H1 (cell line): ENCODE measurements at regions not wholly inside any gene's neighbourhood (a gene's known extent, or its start where the extent isn't known, plus 50 kb on each side); places are given as distances from the start of the nearest gene placed in this dataset.

ENCODE experiments used
- CTCF ChIA-PET: fragments of 300-600 bp; sonication (Branson Sonifier 250); formaldehyde crosslinking; loops from one replicate; lab custom pipeline; 2021; ENCODE audit not compliant: partially characterized antibody; lab: Charles Lee
- POLR2A ChIA-PET: fragments of 300-600 bp; sonication (Branson Sonifier 250); formaldehyde crosslinking; loops from one replicate; lab custom pipeline; 2021; ENCODE audit warnings: inconsistent platforms; ENCODE audit not compliant: partially characterized antibody; lab: Charles Lee
- DNase-seq, 2 experiments: peaks; one replicate each; pipeline versions ENCODE4 v3.0.0 to v3.0.0-alpha.2; 2010 to 2022; ENCODE audit warnings: low spot score in 2 of 2, low read depth in 1 of 2, mixed read lengths in 1 of 2
- FAIRE-seq: peaks from 2 replicates; lab custom pipeline; 2011; peaks lifted over from hg19 to GRCh38; lab: Jason Lieb, UNC
- H2AFZ ChIP-seq: 2 replicates; pipeline ENCODE4 v1.8.1; 2012; ENCODE audit warnings: low read length, inconsistent platforms
- H2AK5ac ChIP-seq: 2 replicates; pipeline ENCODE4 v1.6.1; 2013; ENCODE audit warnings: low read depth, low read length
- H2BK120ac ChIP-seq: replicated peaks from 2 replicates; pipeline ENCODE3; 2013; ENCODE audit warnings: low read depth, low read length, inconsistent platforms
- H2BK12ac ChIP-seq: 2 replicates; pipeline ENCODE4 v1.6.1; 2013; ENCODE audit warnings: low read depth, low read length
- H2BK15ac ChIP-seq: 2 replicates; pipeline ENCODE4 v1.6.1; 2013; ENCODE audit warnings: low read length
- H2BK20ac ChIP-seq: 2 replicates; pipeline ENCODE4 v1.6.1; 2013; ENCODE audit warnings: low read length
- H2BK5ac ChIP-seq: 2 replicates; pipeline ENCODE4 v1.6.1; 2013; ENCODE audit warnings: low read depth, low read length
- H3K14ac ChIP-seq: 2 replicates; pipeline ENCODE4 v1.6.1; 2013; ENCODE audit warnings: inconsistent platforms; ENCODE audit not compliant: insufficient read length
- H3K18ac ChIP-seq: 2 replicates; pipeline ENCODE4 v1.6.1; 2013; ENCODE audit warnings: low read length; ENCODE audit errors: extremely low read depth
- H3K23ac ChIP-seq: 2 replicates; pipeline ENCODE4 v1.6.1; 2013; ENCODE audit warnings: inconsistent platforms; ENCODE audit not compliant: insufficient read length
- H3K23me2 ChIP-seq: 2 replicates; pipeline ENCODE4 v1.6.1; 2013; ENCODE audit warnings: low read depth, low read length
- H3K27ac ChIP-seq: 2 replicates; pipeline ENCODE4 v1.6.1; 2011; ENCODE audit warnings: low read depth, low read length, inconsistent platforms
- H3K27me3 ChIP-seq, 4 experiments: replicated peaks in 1 of 4; 1 replicate in 1 of 4; 2 replicates in 3 of 4; pipeline versions ENCODE4 v1.6.1 to v1.8.1; 2011 to 2013; ENCODE audit warnings: low read length in 3 of 4, mild to moderate bottlenecking in 3 of 4, inconsistent platforms in 2 of 4, mixed read lengths in 2 of 4, moderate library complexity in 1 of 4; ENCODE audit not compliant: control insufficient read depth in 3 of 4, insufficient read depth in 3 of 4; ENCODE audit errors: extremely low read depth in 1 of 4
- H3K36me3 ChIP-seq, 4 experiments: 2 replicates each; pipeline versions ENCODE4 v1.6.1 to v1.8.1; 2011 to 2013; ENCODE audit warnings: mild to moderate bottlenecking in 4 of 4, low read length in 3 of 4, moderate library complexity in 2 of 4, control low read depth in 1 of 4, inconsistent platforms in 1 of 4; ENCODE audit not compliant: insufficient read depth in 4 of 4, control insufficient read depth in 2 of 4
- H3K4ac ChIP-seq: replicated peaks from 2 replicates; pipeline ENCODE3; 2013; ENCODE audit warnings: low read length, low read depth, mixed read lengths, inconsistent platforms; ENCODE audit not compliant: insufficient read length
- H3K4me1 ChIP-seq, 4 experiments: replicated peaks in 1 of 4; 1 replicate in 1 of 4; 2 replicates in 3 of 4; pipeline versions ENCODE4 v1.6.1 to v1.8.1; 2011 to 2013; ENCODE audit warnings: low read length in 3 of 4, inconsistent platforms in 2 of 4, mixed read lengths in 1 of 4; ENCODE audit not compliant: insufficient read depth in 4 of 4, control insufficient read depth in 3 of 4
- H3K4me2 ChIP-seq, 2 experiments: 2 replicates each; pipeline versions ENCODE4 v1.6.1 to v1.8.1; 2011 to 2013; ENCODE audit warnings: low read depth in 2 of 2, low read length in 2 of 2, control low read depth in 1 of 2, inconsistent platforms in 1 of 2, mild to moderate bottlenecking in 1 of 2; ENCODE audit not compliant: insufficient read depth in 1 of 2
- H3K4me3 ChIP-seq, 4 experiments: fragments of 200-600, 300-600 bp in 1 of 4; sonication (generic), shearing (Covaris generic), sonication (Bioruptor Twin) in 1 of 4; 2 replicates each; pipeline versions ENCODE4 v1.5.1 to v1.8.1; 2011 to 2016; ENCODE audit warnings: low read length in 4 of 4, low read depth in 3 of 4, control low read depth in 2 of 4, inconsistent platforms in 2 of 4, mild to moderate bottlenecking in 2 of 4, mixed read lengths in 1 of 4, moderate library complexity in 1 of 4; ENCODE audit not compliant: insufficient read depth in 2 of 4; ENCODE audit errors: extremely low read depth in 1 of 4
- H3K56ac ChIP-seq: replicated peaks from 2 replicates; pipeline ENCODE3; 2013; ENCODE audit warnings: low read depth, mild to moderate bottlenecking, mixed read lengths, low read length, inconsistent platforms; ENCODE audit not compliant: insufficient read length
- H3K79me1 ChIP-seq: 2 replicates; pipeline ENCODE4 v1.6.1; 2013; ENCODE audit warnings: low read depth, low read length, control low read depth
- H3K79me2 ChIP-seq, 2 experiments: 2 replicates each; pipeline versions ENCODE4 v1.6.1 to v1.8.1; 2012 to 2013; ENCODE audit warnings: low read length in 2 of 2, mild to moderate bottlenecking in 2 of 2, inconsistent platforms in 1 of 2; ENCODE audit not compliant: insufficient read depth in 2 of 2, control insufficient read depth in 1 of 2
- H3K9ac ChIP-seq, 4 experiments: replicated peaks in 1 of 4; 1 replicate in 1 of 4; 2 replicates in 3 of 4; pipeline versions ENCODE4 v1.6.1 to v1.8.1; 2011 to 2013; ENCODE audit warnings: low read depth in 3 of 4, low read length in 3 of 4, control low read depth in 2 of 4, mild to moderate bottlenecking in 2 of 4, moderate library complexity in 2 of 4, inconsistent platforms in 1 of 4; ENCODE audit errors: extremely low read depth in 1 of 4
- H3K9me3 ChIP-seq, 2 experiments: 2 replicates each; pipeline versions ENCODE4 v1.6.1 to v1.8.1; 2012 to 2013; ENCODE audit warnings: mild to moderate bottlenecking in 2 of 2, moderate library complexity in 2 of 2, control low read depth in 1 of 2, inconsistent platforms in 1 of 2, low read depth in 1 of 2, low read length in 1 of 2, mixed read lengths in 1 of 2; ENCODE audit not compliant: insufficient read depth in 2 of 2
- H4K20me1 ChIP-seq, 2 experiments: replicated peaks in 1 of 2; 2 replicates each; pipeline versions ENCODE3 to v1.8.1; 2011 to 2013; ENCODE audit warnings: inconsistent platforms in 2 of 2, low read length in 2 of 2, mild to moderate bottlenecking in 1 of 2; ENCODE audit not compliant: insufficient read depth in 2 of 2, control insufficient read depth in 1 of 2
- H4K5ac ChIP-seq: 2 replicates; pipeline ENCODE4 v1.6.1; 2013; ENCODE audit warnings: low read length, low read depth, mixed read lengths, inconsistent platforms; ENCODE audit not compliant: insufficient read length
- H4K8ac ChIP-seq: 2 replicates; pipeline ENCODE4 v1.8.0; 2013; ENCODE audit warnings: mild to moderate bottlenecking, moderate library complexity, low read length, inconsistent platforms; ENCODE audit not compliant: insufficient read depth; ENCODE audit errors: extremely low read depth
- H4K91ac ChIP-seq: replicated peaks from 2 replicates; pipeline ENCODE3; 2013; ENCODE audit warnings: low read length, mixed read lengths, inconsistent platforms; ENCODE audit not compliant: insufficient read length
- SP1 ChIP-seq: IDR thresholded peaks from 2 replicates; pipeline ENCODE4 v1.6.1; 2011; ENCODE audit warnings: low read depth, low read length
- whole genome bisulfite sequencing, 2 experiments: shearing (Covaris generic) in 1 of 2; methylation state at CpG; one replicate each; pipeline versions ENCODE4 v1.1.6 to v1.1.7; 2013 to 2015; ENCODE audit warnings: low lambda C conversion rate in 2 of 2, mixed read lengths in 2 of 2, inconsistent platforms in 1 of 2, low coverage in 1 of 2, missing lambda C conversion rate in 1 of 2; ENCODE audit not compliant: insufficient replicate concordance in 2 of 2, insufficient coverage in 1 of 2, insufficient read length in 1 of 2; ENCODE audit errors: extremely low coverage in 1 of 2, missing lambda C conversion rate in 1 of 2; 5-methylcytosine and 5-hydroxymethylcytosine counted together

DNA sequence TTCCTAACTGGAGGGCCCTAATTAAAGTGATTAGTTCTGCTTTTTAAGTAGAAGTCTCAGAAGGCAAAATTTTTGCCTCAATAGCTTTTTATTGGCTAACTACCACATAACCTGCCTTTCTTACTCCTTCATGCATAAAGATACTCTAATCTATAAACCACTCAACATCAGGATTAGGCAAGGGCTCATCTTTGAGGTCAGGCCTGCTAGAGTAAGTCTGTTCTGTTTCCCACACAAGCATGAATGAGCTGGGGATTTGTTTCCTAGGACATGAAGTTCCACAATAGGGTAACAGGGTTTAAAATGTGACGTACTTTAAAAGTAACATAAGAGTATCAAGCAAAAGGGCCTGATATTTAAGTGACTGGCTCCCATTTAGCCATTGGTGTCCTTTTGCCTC is 522.7 kb upstream of the TYRP1 start:
- H3K4me2 ChIP-seq = no peak overlapping the region
- no peaks in the 10 kb centered on the region for H3K79me1 ChIP-seq
- H3K27me3 ChIP-seq = no peaks in the 10 kb centered on the region
- H2BK5ac ChIP-seq = no peak overlapping the region
- no peaks in the 10 kb centered on the region for H3K4me1 ChIP-seq
- H3K23ac ChIP-seq = no peak overlapping the region
- POLR2A ChIA-PET = no interaction called here
- H3K56ac ChIP-seq = no peak overlapping the region
- H3K18ac ChIP-seq = no peak overlapping the region
- H3K4ac ChIP-seq = no peak overlapping the region
- no peak overlapping the region for H2BK120ac ChIP-seq
- no peaks in the 10 kb centered on the region for H3K23me2 ChIP-seq
- H3K4me3 ChIP-seq = no peak overlapping the region
- no peak for TF ChIP-seq SP1
- no peak overlapping the region for H2BK20ac ChIP-seq
- no peak overlapping the region for H3K14ac ChIP-seq
- no peak overlapping the region for H4K91ac ChIP-seq
- H2BK15ac ChIP-seq = no peak overlapping the region
- no peak for DNase-seq
- no peaks in the 10 kb centered on the region for H3K79me2 ChIP-seq
- no peak overlapping the region for H3K9ac ChIP-seq
- no peaks in the 10 kb centered on the region for H3K36me3 ChIP-seq
- no peak overlapping the region for H4K8ac ChIP-seq
- FAIRE-seq = no peak
- no peak overlapping the region for H2AK5ac ChIP-seq
- H4K5ac ChIP-seq = no peak overlapping the region
- no peaks in the 10 kb centered on the region for H4K20me1 ChIP-seq
- no peak overlapping the region for H3K27ac ChIP-seq
- 86% methylated on average over 1 of the region's 1 CpG; no CpG with 5 or more reads in 1 of the 2 experiments for WGBS, 2 experiments
- H3K9me3 ChIP-seq = no peaks in the 10 kb centered on the region
- no peak overlapping the region for H2AFZ ChIP-seq
- no peak overlapping the region for H2BK12ac ChIP-seq
- CTCF ChIA-PET = no interaction called here
